ENCODE measurements at regions not wholly inside any gene's neighbourhood (a gene's known extent, or its start where the extent isn't known, plus 50 kb on each side); places are given as distances from the start of the nearest gene placed in this dataset.

DNA sequence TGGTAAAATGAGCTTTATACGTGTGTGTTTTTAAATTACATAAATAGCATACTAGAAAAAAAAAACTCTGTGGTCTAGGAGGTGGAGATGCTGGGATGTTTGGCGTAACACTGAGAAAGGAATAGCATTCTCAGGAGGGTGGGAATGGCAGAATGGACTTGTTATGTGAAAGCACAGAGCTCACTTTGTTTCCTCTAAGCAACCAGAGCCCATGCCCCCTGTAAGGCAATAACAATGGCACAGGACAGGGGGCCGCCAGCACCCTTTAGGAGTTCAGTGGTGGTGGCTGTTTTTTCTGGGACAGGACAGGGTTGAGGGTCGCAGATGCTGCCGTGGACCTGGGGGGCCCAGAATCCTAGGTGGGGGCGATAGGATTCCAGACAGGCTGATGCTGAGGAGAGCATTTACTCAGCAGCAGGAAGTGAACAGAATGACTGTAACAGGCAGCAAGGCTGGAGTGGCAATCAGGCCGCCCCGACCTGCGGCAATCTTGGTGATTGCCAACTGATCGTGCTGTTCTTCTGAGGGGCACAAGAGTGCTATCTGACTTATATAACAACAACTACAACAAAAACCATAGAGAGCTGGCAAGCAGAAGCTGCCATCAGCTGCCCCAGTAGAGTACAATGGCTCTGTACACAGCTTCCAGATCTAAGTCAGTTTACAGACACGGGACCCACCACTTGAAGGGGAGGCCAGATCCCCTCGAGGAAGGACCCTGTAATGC lies 160.4 kb downstream of the UACA start:
- no peak overlapping the region for H3K4me3 ChIP-seq (replicated peaks; ENCODE audit: low read depth, low read length)

DNA sequence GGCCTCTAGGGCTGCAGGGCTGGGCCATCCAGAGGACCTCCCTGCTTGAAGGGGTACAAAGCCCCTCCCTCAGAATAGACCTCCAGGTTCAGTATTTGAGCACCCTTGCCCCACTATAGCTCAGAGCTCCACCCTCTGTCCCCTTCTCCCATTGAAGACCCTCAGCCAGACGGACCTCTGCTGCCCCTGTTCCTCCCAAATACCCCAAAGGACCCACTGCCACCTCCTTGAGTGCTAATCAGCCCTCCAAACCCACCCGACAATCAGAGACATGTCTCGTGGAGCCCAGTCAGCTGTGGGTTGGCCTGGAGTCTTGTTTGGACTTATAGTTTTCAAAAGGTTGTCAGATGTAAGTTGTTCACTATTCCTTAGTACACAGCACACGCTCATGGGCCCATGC lies 161.1 kb downstream of the UACA start:
- H3K4me3 ChIP-seq (replicated peaks; ENCODE audit: low read depth, low read length), result no peak overlapping the region
- no peak for DNase-seq (ENCODE audit: extremely low read depth, low read depth)
- TF ChIP-seq, protein P1, sequence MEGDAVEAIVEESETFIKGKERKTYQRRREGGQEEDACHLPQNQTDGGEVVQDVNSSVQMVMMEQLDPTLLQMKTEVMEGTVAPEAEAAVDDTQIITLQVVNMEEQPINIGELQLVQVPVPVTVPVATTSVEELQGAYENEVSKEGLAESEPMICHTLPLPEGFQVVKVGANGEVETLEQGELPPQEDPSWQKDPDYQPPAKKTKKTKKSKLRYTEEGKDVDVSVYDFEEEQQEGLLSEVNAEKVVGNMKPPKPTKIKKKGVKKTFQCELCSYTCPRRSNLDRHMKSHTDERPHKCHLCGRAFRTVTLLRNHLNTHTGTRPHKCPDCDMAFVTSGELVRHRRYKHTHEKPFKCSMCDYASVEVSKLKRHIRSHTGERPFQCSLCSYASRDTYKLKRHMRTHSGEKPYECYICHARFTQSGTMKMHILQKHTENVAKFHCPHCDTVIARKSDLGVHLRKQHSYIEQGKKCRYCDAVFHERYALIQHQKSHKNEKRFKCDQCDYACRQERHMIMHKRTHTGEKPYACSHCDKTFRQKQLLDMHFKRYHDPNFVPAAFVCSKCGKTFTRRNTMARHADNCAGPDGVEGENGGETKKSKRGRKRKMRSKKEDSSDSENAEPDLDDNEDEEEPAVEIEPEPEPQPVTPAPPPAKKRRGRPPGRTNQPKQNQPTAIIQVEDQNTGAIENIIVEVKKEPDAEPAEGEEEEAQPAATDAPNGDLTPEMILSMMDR (IDR thresholded peaks at IDR 0.05; ENCODE audit: low read depth, low read length, missing control alignments), result no peak

More for the DNA sequence above, 160.4 kb downstream of the UACA start:
- TF ChIP-seq, protein P1 (IDR thresholded peaks at IDR 0.05; ENCODE audit: low read depth, low read length, missing control alignments), result no peak
- DNase-seq (ENCODE audit: extremely low read depth, low read depth), result no peak

DNA sequence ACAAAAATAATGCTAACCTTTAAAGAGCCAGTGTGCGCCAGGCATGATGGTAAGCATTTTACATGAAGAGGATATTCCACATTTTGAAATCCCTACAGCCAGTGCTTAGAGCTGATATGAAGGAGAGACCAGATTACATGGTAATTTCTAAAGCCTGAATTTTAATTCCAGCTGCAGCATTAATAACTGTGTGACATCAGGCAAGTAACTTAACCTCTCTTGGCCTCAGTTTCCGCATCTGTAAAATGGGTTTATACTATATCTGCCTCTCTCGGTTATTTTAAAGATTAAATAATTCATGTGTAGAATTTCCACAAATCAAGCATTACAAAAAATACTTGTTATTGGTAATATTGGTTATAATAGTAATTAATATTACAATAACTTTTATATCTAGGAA lies 165.4 kb downstream of the UACA start:
- TF ChIP-seq, protein P1 (IDR thresholded peaks at IDR 0.05; ENCODE audit: low read depth, low read length, missing control alignments), result no peak
- H3K4me3 ChIP-seq (replicated peaks; ENCODE audit: low read depth, low read length), result no peak overlapping the region
- no peak for DNase-seq (ENCODE audit: extremely low read depth, low read depth)

DNA sequence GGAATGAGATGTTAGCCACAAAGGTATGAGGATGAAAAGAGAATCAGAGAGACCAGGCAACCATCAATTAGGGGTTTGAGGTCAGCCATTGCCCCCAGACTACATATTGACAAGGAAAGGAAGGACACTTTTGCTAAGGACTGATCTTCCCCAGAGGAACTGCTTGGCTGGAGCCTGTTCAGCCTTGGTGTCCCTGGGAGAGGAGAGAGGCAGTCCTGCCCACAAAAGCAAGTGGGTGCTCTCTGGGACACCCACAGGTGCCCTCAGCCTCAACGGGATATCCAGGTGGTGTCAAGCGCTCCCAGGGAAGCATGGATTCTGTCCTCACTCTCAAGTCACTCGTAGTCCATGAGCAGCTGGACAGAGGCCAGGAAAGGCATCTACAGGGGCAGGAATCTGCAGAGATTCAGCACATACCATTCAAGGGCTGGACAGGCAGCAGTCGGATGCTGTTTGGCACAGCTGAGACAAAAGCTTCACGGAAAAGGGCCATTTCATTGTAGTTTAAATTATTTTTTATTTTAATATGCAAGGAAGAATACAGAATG lies 166.2 kb downstream of the UACA start:
- DNase-seq (ENCODE audit: extremely low read depth, low read depth), result no peak
- TF ChIP-seq, protein P1 (IDR thresholded peaks at IDR 0.05; ENCODE audit: low read depth, low read length, missing control alignments), result no peak
- no peak overlapping the region for H3K4me3 ChIP-seq (replicated peaks; ENCODE audit: low read depth, low read length)

DNA sequence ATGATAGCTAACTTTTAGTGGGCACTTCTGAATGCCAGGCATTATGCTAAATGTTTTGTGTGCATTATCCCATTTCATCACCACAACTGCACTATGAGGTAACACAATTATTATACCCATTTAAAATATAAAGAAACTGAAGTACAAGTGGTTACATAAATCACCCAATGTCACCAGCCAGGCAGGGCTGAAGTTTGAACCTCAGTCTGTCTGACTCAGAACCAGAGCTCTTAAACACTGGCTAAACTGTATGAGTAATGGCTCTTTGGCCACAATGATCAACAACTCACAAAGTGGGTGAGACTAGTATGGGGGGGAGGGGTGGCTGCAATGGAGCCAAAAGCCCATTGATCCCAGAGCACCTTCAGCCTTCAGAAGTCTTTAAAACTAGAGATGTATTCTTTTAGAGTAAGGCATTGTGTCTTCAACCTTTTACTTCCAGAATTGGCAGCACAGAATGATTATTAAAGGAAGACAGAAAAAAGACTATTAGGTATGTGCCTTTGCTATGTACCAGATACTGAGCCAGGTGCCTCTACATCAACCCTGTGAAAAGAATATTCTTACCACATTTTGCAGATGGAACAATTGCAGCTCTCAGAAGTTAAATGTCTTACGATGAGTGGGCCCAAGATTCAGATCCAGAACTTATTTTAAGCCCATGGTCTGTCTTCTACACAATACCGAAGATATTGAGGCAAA lies 166.9 kb downstream of the UACA start:
- DNase-seq (ENCODE audit: extremely low read depth, low read depth), result peak; percentile 52
- H3K4me3 ChIP-seq (replicated peaks; ENCODE audit: low read depth, low read length), result no peak overlapping the region
- TF ChIP-seq, protein P1 (IDR thresholded peaks at IDR 0.05; ENCODE audit: low read depth, low read length, missing control alignments), result no peak

DNA sequence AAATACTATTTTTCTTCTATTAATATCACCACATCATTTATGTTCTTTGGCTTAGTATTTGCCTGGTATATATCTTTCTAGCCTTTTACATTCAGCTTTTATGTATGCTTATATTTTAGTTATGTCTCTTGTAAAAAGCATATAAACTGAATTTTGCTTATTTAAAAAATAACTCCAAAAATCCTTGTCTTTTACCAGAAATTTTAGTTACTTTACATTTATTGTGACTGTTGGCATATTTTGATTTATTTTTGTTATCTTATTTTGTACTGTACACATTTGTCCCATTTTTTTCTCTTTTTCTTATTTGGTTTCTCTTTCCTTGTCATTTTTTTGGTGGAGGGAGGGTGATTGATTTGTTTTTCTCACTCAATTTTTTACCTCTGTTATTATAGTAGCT lies 169.6 kb downstream of the UACA start:
- no peak overlapping the region for H3K4me3 ChIP-seq (replicated peaks; ENCODE audit: low read depth, low read length)
- no peak for DNase-seq (ENCODE audit: extremely low read depth, low read depth)
- TF ChIP-seq, protein P1 (IDR thresholded peaks at IDR 0.05; ENCODE audit: low read depth, low read length, missing control alignments), result no peak
